NOMO-1 (cell line): ENCODE measurements at regions not wholly inside any gene's neighbourhood (a gene's known extent, or its start where the extent isn't known, plus 50 kb on each side); places are given as distances from the start of the nearest gene placed in this dataset.
A peak's percentile ranks its signal among the peaks of the same experiment; 100 is the strongest.
"Not testable (repeated sequence)": the region's sequence is repeated elsewhere in the genome, so short reads cannot be mapped to it uniquely, and the experiment has no call there.

ENCODE experiments used
- DNase-seq, 2 experiments: peaks; one replicate each; lab custom pipeline; 2025; ENCODE audit not compliant: unreplicated experiment in 2 of 2; lab: John Stamatoyannopoulos, UW

GRCh38 chrX:40883021-40883619, 147.8 kb upstream of the MED14 start:
- DNase-seq: no peak

DNA sequence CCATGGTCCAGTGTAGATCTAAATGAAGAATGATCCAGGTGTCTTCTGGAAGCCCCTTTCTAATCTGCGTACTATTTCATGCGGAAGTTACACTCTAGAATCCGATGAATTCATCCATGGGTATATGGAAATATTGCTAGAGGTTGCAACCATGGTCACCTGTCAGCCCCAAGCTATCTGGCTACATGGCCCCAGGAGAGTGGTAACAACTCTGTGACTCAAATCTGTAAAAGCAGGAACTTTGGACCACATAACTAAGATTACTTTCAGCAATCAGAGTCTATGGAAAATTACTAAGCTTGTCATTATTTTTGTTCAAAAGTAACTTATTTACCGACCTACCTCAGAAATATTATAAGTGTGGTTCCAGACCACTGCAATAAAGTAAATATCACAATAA, 150.6 kb upstream of the MED14 start:
- DNase-seq: no peak

- DNase-seq: no peak
Measured at GRCh38 chrX:40887476-40887875, 152.1 kb upstream of the MED14 start.

GRCh38 chrX:40891798-40892197, 156.5 kb upstream of the MED14 start:
- no peak for DNase-seq

GRCh38 chrX:40893251-40893910, 158.0 kb upstream of the MED14 start:
- no peak for DNase-seq

DNA sequence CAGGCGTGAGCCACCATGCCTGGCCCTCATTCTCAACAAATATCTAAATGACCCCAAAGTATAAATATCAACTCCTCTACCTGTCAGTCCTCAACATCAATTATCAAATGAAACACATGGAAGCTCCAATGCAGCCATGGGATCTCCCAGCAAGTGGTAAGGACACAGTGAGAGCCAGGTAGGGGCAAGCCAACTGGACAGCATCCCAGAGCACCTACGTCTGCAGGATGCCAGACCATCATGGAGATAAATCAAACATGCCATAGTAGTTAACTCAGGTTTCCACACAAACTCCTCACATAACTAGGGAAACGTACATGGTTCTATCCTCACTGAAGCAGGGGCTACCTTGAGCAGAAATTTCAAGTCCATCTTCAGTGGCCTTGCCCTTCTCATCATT, 159.9 kb upstream of the MED14 start:
- DNase-seq: no peak

- no peak for DNase-seq
Measured at GRCh38 chrX:40897718-40898270, 162.5 kb upstream of the MED14 start.

DNA sequence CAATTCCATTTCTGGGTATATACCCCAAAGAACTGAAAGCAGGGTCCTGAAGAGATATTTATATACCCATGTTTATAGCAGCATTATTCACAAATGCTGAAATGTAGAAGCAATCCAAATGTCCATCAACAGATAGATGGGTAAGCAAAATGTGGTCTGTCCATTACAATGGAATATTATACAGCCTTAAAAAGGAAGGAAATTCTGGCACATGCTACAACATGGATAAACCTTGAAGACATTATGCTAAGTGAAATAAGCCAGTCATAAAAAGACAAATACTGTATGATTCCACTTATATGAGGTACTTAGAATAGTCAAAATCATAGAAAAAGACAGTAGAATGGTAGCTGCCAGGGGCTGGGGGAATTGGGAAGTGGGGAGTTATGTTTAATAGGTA, 169.4 kb upstream of the MED14 start:
- not testable (repeated sequence) for DNase-seq

GRCh38 chrX:40908026-40908425, 172.7 kb upstream of the MED14 start:
- DNase-seq: no peak

GRCh38 chrX:40908857-40909475, 173.6 kb upstream of the MED14 start:
- DNase-seq: no peak

- no peak for DNase-seq
Measured at GRCh38 chrX:40912166-40912565, 173.1 kb upstream of the USP9X start.

GRCh38 chrX:40912576-40912975, 172.7 kb upstream of the USP9X start:
- no peak for DNase-seq

- DNase-seq: no peak
Measured at GRCh38 chrX:40920351-40920750, 164.9 kb upstream of the USP9X start.

GRCh38 chrX:40922307-40922706, 162.9 kb upstream of the USP9X start:
- no peak for DNase-seq

DNA sequence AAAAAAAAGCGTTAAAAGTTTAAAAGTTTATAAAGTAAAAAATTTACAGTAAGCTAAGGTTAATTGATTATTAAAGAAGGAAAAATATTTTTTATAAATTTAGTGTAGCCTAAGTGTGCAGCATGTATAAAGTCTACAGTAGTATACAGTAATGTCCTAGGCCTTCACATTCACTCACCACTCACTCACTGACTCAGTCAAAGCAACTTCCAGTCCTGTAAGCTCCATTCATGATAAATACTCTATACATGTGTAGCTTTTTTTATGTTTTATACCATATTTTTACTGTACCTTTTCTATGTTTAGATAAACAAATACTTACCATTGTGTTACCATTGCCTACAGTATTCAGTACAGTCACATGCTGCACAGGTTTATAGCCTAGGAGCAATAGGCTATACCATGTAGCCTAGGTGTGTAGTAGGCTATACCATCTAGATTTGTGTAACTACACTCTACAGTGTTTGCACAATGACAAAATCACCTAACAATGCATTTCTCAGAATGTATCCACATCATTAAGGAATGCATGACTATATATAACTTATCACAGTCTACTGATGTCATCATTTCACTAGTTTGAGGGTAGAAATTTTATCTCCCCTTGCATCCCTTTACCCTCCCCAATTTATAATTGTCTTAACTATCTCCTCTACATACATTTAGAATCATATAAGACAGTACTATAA, 158.4 kb upstream of the USP9X start:
- not testable (repeated sequence) for DNase-seq

GRCh38 chrX:40928076-40928475, 157.2 kb upstream of the USP9X start:
- DNase-seq: no peak

GRCh38 chrX:40931921-40932320, 153.3 kb upstream of the USP9X start:
- DNase-seq: no peak

GRCh38 chrX:40933132-40933705, 152.0 kb upstream of the USP9X start:
- peak in 1 of 2 experiments; percentile 32 for DNase-seq

GRCh38 chrX:40933706-40934425, 151.4 kb upstream of the USP9X start:
- DNase-seq: peak in 1 of 2 experiments; percentile 37

GRCh38 chrX:40936827-40937226, 148.4 kb upstream of the USP9X start:
- no peak for DNase-seq
